GM23338 (cell line): ENCODE measurements at regions not wholly inside any gene's neighbourhood (a gene's known extent, or its start where the extent isn't known, plus 50 kb on each side); places are given as distances from the start of the nearest gene placed in this dataset.

Source experiments
- CREB1 ChIP-seq: fragments of 250-450 bp; sonication (Bioruptor Pico); IDR thresholded peaks from 2 replicates; pipeline ENCODE4 v1.5.0; 2020; ENCODE audit warnings: low read depth, mild to moderate bottlenecking, moderate library complexity
- EZH2 ChIP-seq: fragments of 200-600 bp; sonication (generic); IDR thresholded peaks from one replicate; pipeline ENCODE4 v1.8.0; 2017; ENCODE audit warnings: antibody characterized with exemption, mild to moderate bottlenecking, low read depth; ENCODE audit not compliant: unreplicated experiment
- EZH2phosphoT487 ChIP-seq: fragments of 200-600 bp; sonication (generic); IDR thresholded peaks from one replicate; pipeline ENCODE4 v1.8.1; 2018; ENCODE audit warnings: antibody characterized with exemption; ENCODE audit not compliant: unreplicated experiment
- POLR2AphosphoS5 ChIP-seq: IDR thresholded peaks from 2 replicates; pipeline ENCODE4 v1.6.1; 2016; ENCODE audit warnings: antibody characterized with exemption, low read depth
- STAT1 ChIP-seq: IDR thresholded peaks from one replicate; pipeline ENCODE4 v1.6.1; 2016; ENCODE audit warnings: antibody characterized with exemption; ENCODE audit not compliant: unreplicated experiment
- ZNF331 ChIP-seq: fragments of 250-450 bp; sonication (Bioruptor Pico); IDR thresholded peaks from 2 replicates; pipeline ENCODE4 v1.5.0; 2020; ENCODE audit warnings: low read depth, mild to moderate bottlenecking, moderate library complexity
- TF ChIP-seq, protein P1 (sequence below), 2 experiments: fragments of 200-600 bp in 1 of 2; sonication (generic) in 1 of 2; conservative IDR thresholded peaks; 2 replicates each; pipeline versions ENCODE4 v1.5.1 to v1.6.1; 2016 to 2017; ENCODE audit warnings: antibody characterized with exemption in 2 of 2, low read depth in 2 of 2, mild to moderate bottlenecking in 2 of 2, moderate library complexity in 1 of 2
- TF ChIP-seq, protein P2 (sequence below): IDR thresholded peaks from 2 replicates; pipeline ENCODE4 v1.6.1; 2016; ENCODE audit warnings: antibody characterized with exemption
- TF ChIP-seq, protein P3 (sequence below): IDR thresholded peaks from one replicate; pipeline ENCODE4 v1.6.1; 2018; ENCODE audit warnings: antibody characterized with exemption; ENCODE audit not compliant: unreplicated experiment

DNA sequence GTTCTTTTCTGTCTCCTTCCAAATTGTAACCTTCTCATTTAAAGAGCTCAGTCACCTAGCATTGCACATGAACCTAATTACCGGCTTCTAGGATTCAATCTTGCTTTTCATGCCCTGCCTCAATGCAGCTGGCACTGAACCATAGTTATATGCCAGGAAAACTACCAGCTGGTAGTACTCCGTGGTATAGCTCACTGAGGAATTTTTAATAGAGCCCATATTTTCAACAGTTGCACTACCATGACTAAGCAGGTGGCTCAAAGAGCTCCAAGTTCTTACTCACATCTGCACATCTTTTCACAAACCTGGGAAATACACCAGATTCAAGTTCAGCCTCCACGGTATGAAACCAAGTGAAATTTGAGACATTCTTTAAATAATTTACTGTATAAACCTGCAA, 363.5 kb downstream of the GRB14 start:
- TF ChIP-seq, protein P1, sequence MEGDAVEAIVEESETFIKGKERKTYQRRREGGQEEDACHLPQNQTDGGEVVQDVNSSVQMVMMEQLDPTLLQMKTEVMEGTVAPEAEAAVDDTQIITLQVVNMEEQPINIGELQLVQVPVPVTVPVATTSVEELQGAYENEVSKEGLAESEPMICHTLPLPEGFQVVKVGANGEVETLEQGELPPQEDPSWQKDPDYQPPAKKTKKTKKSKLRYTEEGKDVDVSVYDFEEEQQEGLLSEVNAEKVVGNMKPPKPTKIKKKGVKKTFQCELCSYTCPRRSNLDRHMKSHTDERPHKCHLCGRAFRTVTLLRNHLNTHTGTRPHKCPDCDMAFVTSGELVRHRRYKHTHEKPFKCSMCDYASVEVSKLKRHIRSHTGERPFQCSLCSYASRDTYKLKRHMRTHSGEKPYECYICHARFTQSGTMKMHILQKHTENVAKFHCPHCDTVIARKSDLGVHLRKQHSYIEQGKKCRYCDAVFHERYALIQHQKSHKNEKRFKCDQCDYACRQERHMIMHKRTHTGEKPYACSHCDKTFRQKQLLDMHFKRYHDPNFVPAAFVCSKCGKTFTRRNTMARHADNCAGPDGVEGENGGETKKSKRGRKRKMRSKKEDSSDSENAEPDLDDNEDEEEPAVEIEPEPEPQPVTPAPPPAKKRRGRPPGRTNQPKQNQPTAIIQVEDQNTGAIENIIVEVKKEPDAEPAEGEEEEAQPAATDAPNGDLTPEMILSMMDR (conservative IDR thresholded peaks at IDR 0.05; ENCODE audit: low read depth in 2 of 2) = no peak
- TF ChIP-seq CREB1 (CRISPR knock-in tag) (no peak), EZH2 (no peak), ZNF331 (no peak), EZH2phosphoT487 (no peak), STAT1 (no peak), POLR2AphosphoS5 (no peak)
- TF ChIP-seq, protein P2, sequence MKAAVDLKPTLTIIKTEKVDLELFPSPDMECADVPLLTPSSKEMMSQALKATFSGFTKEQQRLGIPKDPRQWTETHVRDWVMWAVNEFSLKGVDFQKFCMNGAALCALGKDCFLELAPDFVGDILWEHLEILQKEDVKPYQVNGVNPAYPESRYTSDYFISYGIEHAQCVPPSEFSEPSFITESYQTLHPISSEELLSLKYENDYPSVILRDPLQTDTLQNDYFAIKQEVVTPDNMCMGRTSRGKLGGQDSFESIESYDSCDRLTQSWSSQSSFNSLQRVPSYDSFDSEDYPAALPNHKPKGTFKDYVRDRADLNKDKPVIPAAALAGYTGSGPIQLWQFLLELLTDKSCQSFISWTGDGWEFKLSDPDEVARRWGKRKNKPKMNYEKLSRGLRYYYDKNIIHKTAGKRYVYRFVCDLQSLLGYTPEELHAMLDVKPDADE = no peak
- TF ChIP-seq, protein P3, sequence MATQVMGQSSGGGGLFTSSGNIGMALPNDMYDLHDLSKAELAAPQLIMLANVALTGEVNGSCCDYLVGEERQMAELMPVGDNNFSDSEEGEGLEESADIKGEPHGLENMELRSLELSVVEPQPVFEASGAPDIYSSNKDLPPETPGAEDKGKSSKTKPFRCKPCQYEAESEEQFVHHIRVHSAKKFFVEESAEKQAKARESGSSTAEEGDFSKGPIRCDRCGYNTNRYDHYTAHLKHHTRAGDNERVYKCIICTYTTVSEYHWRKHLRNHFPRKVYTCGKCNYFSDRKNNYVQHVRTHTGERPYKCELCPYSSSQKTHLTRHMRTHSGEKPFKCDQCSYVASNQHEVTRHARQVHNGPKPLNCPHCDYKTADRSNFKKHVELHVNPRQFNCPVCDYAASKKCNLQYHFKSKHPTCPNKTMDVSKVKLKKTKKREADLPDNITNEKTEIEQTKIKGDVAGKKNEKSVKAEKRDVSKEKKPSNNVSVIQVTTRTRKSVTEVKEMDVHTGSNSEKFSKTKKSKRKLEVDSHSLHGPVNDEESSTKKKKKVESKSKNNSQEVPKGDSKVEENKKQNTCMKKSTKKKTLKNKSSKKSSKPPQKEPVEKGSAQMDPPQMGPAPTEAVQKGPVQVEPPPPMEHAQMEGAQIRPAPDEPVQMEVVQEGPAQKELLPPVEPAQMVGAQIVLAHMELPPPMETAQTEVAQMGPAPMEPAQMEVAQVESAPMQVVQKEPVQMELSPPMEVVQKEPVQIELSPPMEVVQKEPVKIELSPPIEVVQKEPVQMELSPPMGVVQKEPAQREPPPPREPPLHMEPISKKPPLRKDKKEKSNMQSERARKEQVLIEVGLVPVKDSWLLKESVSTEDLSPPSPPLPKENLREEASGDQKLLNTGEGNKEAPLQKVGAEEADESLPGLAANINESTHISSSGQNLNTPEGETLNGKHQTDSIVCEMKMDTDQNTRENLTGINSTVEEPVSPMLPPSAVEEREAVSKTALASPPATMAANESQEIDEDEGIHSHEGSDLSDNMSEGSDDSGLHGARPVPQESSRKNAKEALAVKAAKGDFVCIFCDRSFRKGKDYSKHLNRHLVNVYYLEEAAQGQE = no peak
